ENCODE measurements at regions not wholly inside any gene's neighbourhood (a gene's known extent, or its start where the extent isn't known, plus 50 kb on each side); places are given as distances from the start of the nearest gene placed in this dataset.
"Not testable (repeated sequence)": the region's sequence is repeated elsewhere in the genome, so short reads cannot be mapped to it uniquely, and the experiment has no call there.

DNA sequence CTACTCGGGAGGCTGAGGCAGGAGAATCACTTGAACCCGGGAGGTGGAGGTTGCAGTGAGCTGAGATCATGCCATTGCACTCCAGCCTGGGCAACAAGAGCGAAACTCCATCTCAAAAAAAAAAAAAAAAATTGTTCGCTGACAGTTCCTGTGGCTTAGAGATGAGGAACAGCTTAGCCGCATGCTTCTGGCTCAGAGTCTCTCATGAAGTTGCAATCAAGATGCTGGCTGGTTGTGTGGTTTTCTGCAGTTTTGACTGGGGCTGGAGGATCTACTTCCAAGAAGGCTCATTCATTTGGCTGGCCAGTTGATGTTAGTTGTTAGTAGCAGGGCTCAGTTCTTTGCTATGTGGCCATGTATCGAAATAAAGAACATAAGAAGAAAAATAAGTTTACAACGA is 69.9 kb upstream of the TBC1D5 start:
- TF ChIP-seq, protein P1, sequence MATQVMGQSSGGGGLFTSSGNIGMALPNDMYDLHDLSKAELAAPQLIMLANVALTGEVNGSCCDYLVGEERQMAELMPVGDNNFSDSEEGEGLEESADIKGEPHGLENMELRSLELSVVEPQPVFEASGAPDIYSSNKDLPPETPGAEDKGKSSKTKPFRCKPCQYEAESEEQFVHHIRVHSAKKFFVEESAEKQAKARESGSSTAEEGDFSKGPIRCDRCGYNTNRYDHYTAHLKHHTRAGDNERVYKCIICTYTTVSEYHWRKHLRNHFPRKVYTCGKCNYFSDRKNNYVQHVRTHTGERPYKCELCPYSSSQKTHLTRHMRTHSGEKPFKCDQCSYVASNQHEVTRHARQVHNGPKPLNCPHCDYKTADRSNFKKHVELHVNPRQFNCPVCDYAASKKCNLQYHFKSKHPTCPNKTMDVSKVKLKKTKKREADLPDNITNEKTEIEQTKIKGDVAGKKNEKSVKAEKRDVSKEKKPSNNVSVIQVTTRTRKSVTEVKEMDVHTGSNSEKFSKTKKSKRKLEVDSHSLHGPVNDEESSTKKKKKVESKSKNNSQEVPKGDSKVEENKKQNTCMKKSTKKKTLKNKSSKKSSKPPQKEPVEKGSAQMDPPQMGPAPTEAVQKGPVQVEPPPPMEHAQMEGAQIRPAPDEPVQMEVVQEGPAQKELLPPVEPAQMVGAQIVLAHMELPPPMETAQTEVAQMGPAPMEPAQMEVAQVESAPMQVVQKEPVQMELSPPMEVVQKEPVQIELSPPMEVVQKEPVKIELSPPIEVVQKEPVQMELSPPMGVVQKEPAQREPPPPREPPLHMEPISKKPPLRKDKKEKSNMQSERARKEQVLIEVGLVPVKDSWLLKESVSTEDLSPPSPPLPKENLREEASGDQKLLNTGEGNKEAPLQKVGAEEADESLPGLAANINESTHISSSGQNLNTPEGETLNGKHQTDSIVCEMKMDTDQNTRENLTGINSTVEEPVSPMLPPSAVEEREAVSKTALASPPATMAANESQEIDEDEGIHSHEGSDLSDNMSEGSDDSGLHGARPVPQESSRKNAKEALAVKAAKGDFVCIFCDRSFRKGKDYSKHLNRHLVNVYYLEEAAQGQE (IDR thresholded peaks at IDR 0.05) = not testable (repeated sequence)
- TF ChIP-seq, protein P2, sequence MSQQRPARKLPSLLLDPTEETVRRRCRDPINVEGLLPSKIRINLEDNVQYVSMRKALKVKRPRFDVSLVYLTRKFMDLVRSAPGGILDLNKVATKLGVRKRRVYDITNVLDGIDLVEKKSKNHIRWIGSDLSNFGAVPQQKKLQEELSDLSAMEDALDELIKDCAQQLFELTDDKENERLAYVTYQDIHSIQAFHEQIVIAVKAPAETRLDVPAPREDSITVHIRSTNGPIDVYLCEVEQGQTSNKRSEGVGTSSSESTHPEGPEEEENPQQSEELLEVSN (IDR thresholded peaks at IDR 0.05; ENCODE audit: borderline replicate concordance, low read depth) = not testable (repeated sequence)
- TF ChIP-seq EP300 (IDR thresholded peaks at IDR 0.05) = not testable (repeated sequence)
- TF ChIP-seq, protein P3, sequence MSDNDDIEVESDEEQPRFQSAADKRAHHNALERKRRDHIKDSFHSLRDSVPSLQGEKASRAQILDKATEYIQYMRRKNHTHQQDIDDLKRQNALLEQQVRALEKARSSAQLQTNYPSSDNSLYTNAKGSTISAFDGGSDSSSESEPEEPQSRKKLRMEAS (IDR thresholded peaks at IDR 0.05) = not testable (repeated sequence)

All from A549 (cell line).